OCI-LY3 (cell line): ENCODE measurements at regions not wholly inside any gene's neighbourhood (a gene's known extent, or its start where the extent isn't known, plus 50 kb on each side); places are given as distances from the start of the nearest gene placed in this dataset.

Source experiments
- H2AFZ ChIP-seq: fragments of 200-600, 300-600 bp; shearing (Covaris generic); 2 replicates; pipeline ENCODE4 v1.6.0; 2014; ENCODE audit warnings: antibody characterized with exemption, low read depth, low read length
- H3K27ac ChIP-seq: fragments of 200-600, 300-600 bp; sonication (generic); 2 replicates; pipeline ENCODE4 v1.5.1; 2014; ENCODE audit warnings: mild to moderate bottlenecking, low read length, moderate library complexity, mixed read lengths
- H3K27me3 ChIP-seq: fragments of 200-600, 300-600 bp; sonication (generic); 2 replicates; pipeline ENCODE4 v1.6.1; 2014; ENCODE audit warnings: low read depth, low read length, mixed read lengths
- H3K36me3 ChIP-seq: fragments of 200-600, 300-600 bp; sonication (generic); replicated peaks from 2 replicates; pipeline ENCODE3; 2014; ENCODE audit warnings: low read depth, low read length, mixed read lengths
- H3K4me1 ChIP-seq: fragments of 300-600, 200-600 bp; sonication (generic); 2 replicates; pipeline ENCODE4 v1.6.1; 2014; ENCODE audit warnings: low read length, mixed read lengths
- H3K4me2 ChIP-seq: fragments of 200-600, 300-600 bp; sonication (generic); 2 replicates; pipeline ENCODE4 v1.6.1; 2014; ENCODE audit warnings: low read length, mixed read lengths
- H3K4me3 ChIP-seq: fragments of 300-600, 200-600 bp; sonication (generic); 2 replicates; pipeline ENCODE4 v1.5.1; 2014; ENCODE audit warnings: antibody characterized with exemption, mild to moderate bottlenecking, low read length, moderate library complexity
- H3K79me2 ChIP-seq: fragments of 300-600, 200-600 bp; shearing (Covaris generic); 2 replicates; pipeline ENCODE4 v1.6.1; 2014; ENCODE audit warnings: mild to moderate bottlenecking, low read length, mixed read lengths
- H3K9ac ChIP-seq: fragments of 300-600, 200-600 bp; shearing (Covaris generic); 2 replicates; pipeline ENCODE4 v1.6.0; 2014; ENCODE audit warnings: mild to moderate bottlenecking, low read length, moderate library complexity
- H3K9me3 ChIP-seq: fragments of 200-600, 300-600 bp; shearing (Covaris generic); 2 replicates; pipeline ENCODE4 v1.6.1; 2014; ENCODE audit warnings: low read length, mixed read lengths; ENCODE audit not compliant: insufficient read depth
- H4K20me1 ChIP-seq: fragments of 200-600, 300-600 bp; sonication (generic); 2 replicates; pipeline ENCODE4 v1.6.1; 2016; ENCODE audit warnings: low read length, mixed read lengths; ENCODE audit not compliant: insufficient read depth
- EZH2phosphoT487 ChIP-seq: fragments of 200-600 bp; shearing (Covaris generic); IDR thresholded peaks from 2 replicates; pipeline ENCODE4 v1.6.1; 2018; ENCODE audit warnings: antibody characterized with exemption, mixed run types, low read depth
- TF ChIP-seq, protein P1 (sequence below): fragments of 200-600, 300-600 bp; sonication (generic); IDR thresholded peaks from 2 replicates; pipeline ENCODE4 v1.5.1; 2014; ENCODE audit warnings: antibody characterized with exemption, low read length, low read depth

GRCh38 chr4:58413849-58414248 is 1303.7 kb upstream of the IGFBP7 start:
- no peaks in the 10 kb centered on the region for H3K9me3 ChIP-seq
- no peak overlapping the region for H3K9ac ChIP-seq
- H3K27me3 ChIP-seq: no peaks in the 10 kb centered on the region
- H3K36me3 ChIP-seq: no peaks in the 10 kb centered on the region
- TF ChIP-seq EZH2phosphoT487: no peak
- TF ChIP-seq, protein P1, sequence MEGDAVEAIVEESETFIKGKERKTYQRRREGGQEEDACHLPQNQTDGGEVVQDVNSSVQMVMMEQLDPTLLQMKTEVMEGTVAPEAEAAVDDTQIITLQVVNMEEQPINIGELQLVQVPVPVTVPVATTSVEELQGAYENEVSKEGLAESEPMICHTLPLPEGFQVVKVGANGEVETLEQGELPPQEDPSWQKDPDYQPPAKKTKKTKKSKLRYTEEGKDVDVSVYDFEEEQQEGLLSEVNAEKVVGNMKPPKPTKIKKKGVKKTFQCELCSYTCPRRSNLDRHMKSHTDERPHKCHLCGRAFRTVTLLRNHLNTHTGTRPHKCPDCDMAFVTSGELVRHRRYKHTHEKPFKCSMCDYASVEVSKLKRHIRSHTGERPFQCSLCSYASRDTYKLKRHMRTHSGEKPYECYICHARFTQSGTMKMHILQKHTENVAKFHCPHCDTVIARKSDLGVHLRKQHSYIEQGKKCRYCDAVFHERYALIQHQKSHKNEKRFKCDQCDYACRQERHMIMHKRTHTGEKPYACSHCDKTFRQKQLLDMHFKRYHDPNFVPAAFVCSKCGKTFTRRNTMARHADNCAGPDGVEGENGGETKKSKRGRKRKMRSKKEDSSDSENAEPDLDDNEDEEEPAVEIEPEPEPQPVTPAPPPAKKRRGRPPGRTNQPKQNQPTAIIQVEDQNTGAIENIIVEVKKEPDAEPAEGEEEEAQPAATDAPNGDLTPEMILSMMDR: no peak
- no peak overlapping the region for H3K4me2 ChIP-seq
- H3K4me1 ChIP-seq: no peaks in the 10 kb centered on the region
- no peaks in the 10 kb centered on the region for H3K79me2 ChIP-seq
- H3K27ac ChIP-seq: no peak overlapping the region
- H3K4me3 ChIP-seq: no peak overlapping the region
- no peaks in the 10 kb centered on the region for H4K20me1 ChIP-seq
- H2AFZ ChIP-seq: no peak overlapping the region

- no peaks in the 10 kb centered on the region for H3K27me3 ChIP-seq
- no peak overlapping the region for H3K4me3 ChIP-seq
- H4K20me1 ChIP-seq: no peaks in the 10 kb centered on the region
- no peaks in the 10 kb centered on the region for H3K4me1 ChIP-seq
- H3K9me3 ChIP-seq: no peaks in the 10 kb centered on the region
- no peak overlapping the region for H3K4me2 ChIP-seq
- H3K79me2 ChIP-seq: no peaks in the 10 kb centered on the region
- no peak overlapping the region for H3K9ac ChIP-seq
- H2AFZ ChIP-seq: no peak overlapping the region
- TF ChIP-seq, protein P1: no peak
- TF ChIP-seq EZH2phosphoT487: no peak
- H3K27ac ChIP-seq: no peak overlapping the region
- H3K36me3 ChIP-seq: no peaks in the 10 kb centered on the region
These were observed 1301.7 kb upstream of the IGFBP7 start for GRCh38 chr4:58411904-58412303.

DNA sequence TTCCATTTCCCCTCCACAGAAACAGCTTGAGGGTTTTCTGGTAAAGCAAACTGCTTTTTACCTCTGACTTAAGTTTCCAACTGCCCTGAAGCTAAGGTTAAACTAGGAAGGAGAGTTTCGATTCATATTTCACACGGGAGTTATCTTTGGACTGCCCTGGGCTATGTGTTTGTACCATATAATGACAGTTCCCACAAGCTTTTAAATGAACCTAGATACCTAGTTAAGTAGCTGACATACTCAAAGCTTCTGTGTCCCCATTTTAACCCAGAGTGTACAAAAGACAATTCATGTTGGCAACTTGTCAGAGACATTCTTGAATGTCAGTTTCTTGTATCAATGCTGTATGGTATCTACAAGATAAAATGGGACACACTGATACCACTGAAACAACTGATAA is 1296.6 kb upstream of the IGFBP7 start:
- Histone ChIP-seq H3K4me3 (no peak overlapping the region), H3K9me3 (no peaks in the 10 kb centered on the region), H3K9ac (no peak overlapping the region), H3K4me1 (no peaks in the 10 kb centered on the region), H3K27ac (no peak overlapping the region), H3K79me2 (no peaks in the 10 kb centered on the region), H3K4me2 (no peak overlapping the region), H2AFZ (no peak overlapping the region), H4K20me1 (no peaks in the 10 kb centered on the region), H3K27me3 (no peaks in the 10 kb centered on the region), H3K36me3 (no peaks in the 10 kb centered on the region)
- TF ChIP-seq, protein P1: no peak
- TF ChIP-seq EZH2phosphoT487: no peak

DNA sequence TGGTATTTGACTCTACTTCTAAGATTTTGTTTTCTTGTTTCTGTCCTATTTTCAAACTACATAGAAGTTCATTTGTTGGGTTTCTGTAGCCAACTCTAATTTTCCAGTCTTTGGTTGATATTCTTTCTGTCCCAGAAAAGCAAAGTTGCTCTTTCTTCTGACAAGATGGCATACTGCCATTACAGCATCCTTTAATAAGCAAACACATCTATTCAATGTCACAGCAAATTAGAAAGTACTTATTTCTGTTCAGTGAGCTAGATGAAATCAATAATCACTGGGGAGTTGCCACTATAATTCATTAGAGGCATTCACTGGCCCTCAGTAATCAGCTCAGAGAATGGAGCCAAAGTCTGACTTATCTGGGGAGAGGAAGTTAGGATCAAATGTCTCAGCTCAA is 1258.0 kb upstream of the IGFBP7 start:
- no peak overlapping the region for H3K27ac ChIP-seq
- H2AFZ ChIP-seq: no peak overlapping the region
- no peaks in the 10 kb centered on the region for H4K20me1 ChIP-seq
- no peaks in the 10 kb centered on the region for H3K36me3 ChIP-seq
- no peak overlapping the region for H3K4me2 ChIP-seq
- H3K9me3 ChIP-seq: no peaks in the 10 kb centered on the region
- TF ChIP-seq EZH2phosphoT487: no peak
- H3K4me1 ChIP-seq: no peaks in the 10 kb centered on the region
- H3K4me3 ChIP-seq: no peak overlapping the region
- no peak overlapping the region for H3K9ac ChIP-seq
- H3K27me3 ChIP-seq: no peaks in the 10 kb centered on the region
- H3K79me2 ChIP-seq: no peaks in the 10 kb centered on the region
